Hepatocyte (in vitro differentiated cells): ENCODE measurements at regions not wholly inside any gene's neighbourhood (a gene's known extent, or its start where the extent isn't known, plus 50 kb on each side); places are given as distances from the start of the nearest gene placed in this dataset.

Experiments
- EZH2phosphoT487 ChIP-seq: fragments of 200-600 bp; sonication (generic); IDR thresholded peaks from one replicate; pipeline ENCODE4 v1.6.1; 2018; ENCODE audit warnings: antibody characterized with exemption, mild to moderate bottlenecking, low read depth, moderate library complexity; ENCODE audit not compliant: unreplicated experiment, severe bottlenecking
- TF ChIP-seq, protein P1 (sequence below): fragments of 200-600 bp; sonication (generic); IDR thresholded peaks from 2 replicates; pipeline ENCODE4 v1.5.1; 2016; ENCODE audit warnings: antibody characterized with exemption, mild to moderate bottlenecking; ENCODE audit not compliant: poor library complexity

DNA sequence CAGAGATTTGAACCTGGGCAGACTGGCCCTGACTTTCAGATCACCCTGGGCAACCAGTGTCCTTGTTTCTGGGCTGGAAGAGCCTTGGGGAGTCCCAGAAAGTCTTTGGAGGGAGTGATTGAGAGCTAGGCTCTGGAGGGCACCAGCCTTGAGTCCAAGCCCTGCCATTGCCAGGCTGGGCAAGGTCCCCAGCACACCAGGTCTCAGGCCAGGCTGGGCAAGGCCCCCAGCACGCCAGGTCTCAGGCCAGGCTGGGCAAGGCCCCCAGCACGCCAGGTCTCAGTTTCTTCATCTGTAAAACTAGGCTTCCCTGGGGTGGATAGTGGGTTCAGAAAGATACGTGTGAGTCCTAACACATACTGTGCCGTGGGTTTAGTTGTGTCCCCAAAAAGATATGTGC is 135.0 kb downstream of the IRF8 start:
- TF ChIP-seq, protein P1, sequence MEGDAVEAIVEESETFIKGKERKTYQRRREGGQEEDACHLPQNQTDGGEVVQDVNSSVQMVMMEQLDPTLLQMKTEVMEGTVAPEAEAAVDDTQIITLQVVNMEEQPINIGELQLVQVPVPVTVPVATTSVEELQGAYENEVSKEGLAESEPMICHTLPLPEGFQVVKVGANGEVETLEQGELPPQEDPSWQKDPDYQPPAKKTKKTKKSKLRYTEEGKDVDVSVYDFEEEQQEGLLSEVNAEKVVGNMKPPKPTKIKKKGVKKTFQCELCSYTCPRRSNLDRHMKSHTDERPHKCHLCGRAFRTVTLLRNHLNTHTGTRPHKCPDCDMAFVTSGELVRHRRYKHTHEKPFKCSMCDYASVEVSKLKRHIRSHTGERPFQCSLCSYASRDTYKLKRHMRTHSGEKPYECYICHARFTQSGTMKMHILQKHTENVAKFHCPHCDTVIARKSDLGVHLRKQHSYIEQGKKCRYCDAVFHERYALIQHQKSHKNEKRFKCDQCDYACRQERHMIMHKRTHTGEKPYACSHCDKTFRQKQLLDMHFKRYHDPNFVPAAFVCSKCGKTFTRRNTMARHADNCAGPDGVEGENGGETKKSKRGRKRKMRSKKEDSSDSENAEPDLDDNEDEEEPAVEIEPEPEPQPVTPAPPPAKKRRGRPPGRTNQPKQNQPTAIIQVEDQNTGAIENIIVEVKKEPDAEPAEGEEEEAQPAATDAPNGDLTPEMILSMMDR = no peak
- TF ChIP-seq EZH2phosphoT487 = no peak
